ENCODE measurements at regions not wholly inside any gene's neighbourhood (a gene's known extent, or its start where the extent isn't known, plus 50 kb on each side); places are given as distances from the start of the nearest gene placed in this dataset.

DNA sequence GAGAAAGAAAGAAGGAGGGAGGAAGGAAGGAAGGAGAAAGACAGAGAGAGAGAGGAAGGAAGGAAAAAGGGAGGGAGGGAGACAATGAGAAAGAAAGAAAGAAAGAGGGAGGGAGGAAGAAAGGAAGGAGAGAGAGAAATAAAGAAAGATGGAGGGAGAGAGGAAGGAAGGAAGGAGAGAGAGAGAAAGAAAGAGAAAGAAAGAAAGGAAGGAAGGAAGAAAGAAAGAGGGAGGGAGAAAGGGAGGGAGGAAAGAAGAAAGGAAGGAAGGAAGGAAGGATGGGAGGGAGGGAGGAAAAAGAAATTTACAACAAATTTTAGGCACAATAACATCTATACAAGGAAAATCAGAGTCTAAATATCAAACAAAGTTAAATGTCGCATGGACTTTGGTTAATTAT is 332.6 kb upstream of the KLF6 start:
- TF ChIP-seq, protein P1, sequence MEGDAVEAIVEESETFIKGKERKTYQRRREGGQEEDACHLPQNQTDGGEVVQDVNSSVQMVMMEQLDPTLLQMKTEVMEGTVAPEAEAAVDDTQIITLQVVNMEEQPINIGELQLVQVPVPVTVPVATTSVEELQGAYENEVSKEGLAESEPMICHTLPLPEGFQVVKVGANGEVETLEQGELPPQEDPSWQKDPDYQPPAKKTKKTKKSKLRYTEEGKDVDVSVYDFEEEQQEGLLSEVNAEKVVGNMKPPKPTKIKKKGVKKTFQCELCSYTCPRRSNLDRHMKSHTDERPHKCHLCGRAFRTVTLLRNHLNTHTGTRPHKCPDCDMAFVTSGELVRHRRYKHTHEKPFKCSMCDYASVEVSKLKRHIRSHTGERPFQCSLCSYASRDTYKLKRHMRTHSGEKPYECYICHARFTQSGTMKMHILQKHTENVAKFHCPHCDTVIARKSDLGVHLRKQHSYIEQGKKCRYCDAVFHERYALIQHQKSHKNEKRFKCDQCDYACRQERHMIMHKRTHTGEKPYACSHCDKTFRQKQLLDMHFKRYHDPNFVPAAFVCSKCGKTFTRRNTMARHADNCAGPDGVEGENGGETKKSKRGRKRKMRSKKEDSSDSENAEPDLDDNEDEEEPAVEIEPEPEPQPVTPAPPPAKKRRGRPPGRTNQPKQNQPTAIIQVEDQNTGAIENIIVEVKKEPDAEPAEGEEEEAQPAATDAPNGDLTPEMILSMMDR (IDR thresholded peaks at IDR 0.05; ENCODE audit: low read depth, low read length): no peak
- H3K4me3 ChIP-seq (ENCODE audit: low read depth, low read length): no peak overlapping the region

- H3K4me3 ChIP-seq (ENCODE audit: low read depth, low read length): no peak overlapping the region
- TF ChIP-seq, protein P1 (IDR thresholded peaks at IDR 0.05; ENCODE audit: low read depth, low read length): no peak
These were observed 326.6 kb upstream of the KLF6 start for GRCh38 chr10:4111643-4112042.

DNA sequence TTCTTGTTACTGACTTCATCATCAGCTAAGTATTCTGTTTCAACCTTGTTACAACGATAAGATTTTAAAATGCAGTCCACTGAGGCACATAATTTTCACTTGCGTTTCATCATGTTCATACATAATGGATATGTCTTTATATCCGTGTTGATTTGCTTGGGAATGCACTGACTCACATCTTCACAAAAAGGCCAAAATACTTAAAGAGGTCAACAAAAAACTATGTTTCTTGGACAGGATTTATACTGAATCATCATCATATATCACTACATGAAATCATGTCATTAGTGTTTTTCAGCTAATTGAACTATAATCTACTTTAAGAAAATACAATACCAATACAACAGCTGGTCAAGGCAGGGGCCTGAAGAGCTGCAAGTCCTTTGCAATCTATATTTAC is 324.5 kb upstream of the KLF6 start:
- TF ChIP-seq, protein P1 (IDR thresholded peaks at IDR 0.05; ENCODE audit: low read depth, low read length): no peak
- H3K4me3 ChIP-seq (ENCODE audit: low read depth, low read length): no peak overlapping the region

DNA sequence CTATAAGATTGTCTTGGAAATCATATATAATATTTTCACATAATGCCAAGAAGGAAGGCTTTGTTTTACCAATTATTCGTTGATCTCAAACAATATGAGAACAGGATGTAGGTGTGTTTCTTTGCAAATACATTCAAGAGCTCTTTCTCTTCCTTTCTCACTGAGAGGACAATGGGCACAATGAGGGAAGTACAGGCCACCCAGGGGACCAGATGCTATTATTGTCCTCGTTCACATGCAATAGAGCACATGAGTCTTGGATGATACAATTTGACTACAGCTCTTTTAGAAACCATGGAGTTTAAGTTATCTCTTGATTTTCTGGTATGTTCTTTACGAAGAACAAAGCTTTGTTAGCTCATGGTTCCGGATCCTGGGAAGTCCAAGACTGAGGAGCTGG is 323.7 kb upstream of the KLF6 start:
- TF ChIP-seq, protein P1 (IDR thresholded peaks at IDR 0.05; ENCODE audit: low read depth, low read length): no peak
- no peak overlapping the region for H3K4me3 ChIP-seq (ENCODE audit: low read depth, low read length)

- H3K4me3 ChIP-seq (ENCODE audit: low read depth, low read length): no peak overlapping the region
- TF ChIP-seq, protein P1 (IDR thresholded peaks at IDR 0.05; ENCODE audit: low read depth, low read length): no peak
These were observed 322.4 kb upstream of the KLF6 start for GRCh38 chr10:4107285-4107851.

DNA sequence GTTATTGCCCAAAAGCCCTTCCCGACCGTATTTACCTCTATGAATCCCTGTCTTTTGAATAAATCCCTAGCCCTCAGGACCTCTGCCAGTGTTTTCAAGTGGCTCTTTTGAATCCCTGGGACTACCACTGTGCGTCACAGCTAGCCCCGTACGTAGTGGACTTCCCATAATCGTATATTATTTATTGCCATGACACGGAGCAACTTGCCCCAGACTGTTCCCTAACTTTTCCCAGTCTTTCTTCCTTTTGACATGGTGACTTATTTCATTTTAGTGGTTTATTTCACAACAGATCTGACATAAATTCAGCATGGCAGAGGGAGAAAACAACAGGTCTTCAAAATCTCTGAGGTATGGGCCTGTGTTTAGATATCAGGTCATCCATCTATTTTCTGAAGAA is 318.6 kb upstream of the KLF6 start:
- TF ChIP-seq, protein P1 (IDR thresholded peaks at IDR 0.05; ENCODE audit: low read depth, low read length): no peak

DNA sequence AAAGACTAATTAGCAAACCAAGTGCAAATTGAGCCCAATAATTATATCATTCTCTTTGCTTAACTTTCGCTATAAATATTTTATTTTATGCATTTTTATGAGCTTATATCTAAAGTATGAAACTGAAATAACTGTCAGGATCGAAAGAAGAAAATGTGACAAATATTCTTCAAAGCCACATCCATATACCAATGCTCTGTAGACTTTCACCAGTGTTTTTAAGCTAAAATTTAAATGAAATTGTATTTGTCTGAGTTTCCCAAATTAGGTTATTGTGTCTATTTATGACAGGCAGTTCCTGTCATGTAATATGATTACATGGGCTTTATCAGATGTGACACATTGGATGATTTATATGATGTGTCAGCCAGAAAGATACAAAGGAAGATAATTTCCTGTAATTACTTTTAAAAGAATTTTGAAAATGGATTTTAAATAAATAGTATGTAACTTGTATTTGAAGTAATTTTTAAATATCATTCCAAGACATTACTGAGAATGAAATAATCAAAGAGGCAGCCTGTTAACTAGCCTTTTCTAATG is 317.9 kb upstream of the KLF6 start:
- TF ChIP-seq, protein P1 (IDR thresholded peaks at IDR 0.05; ENCODE audit: low read depth, low read length): no peak
- no peak overlapping the region for H3K4me3 ChIP-seq (ENCODE audit: low read depth, low read length)

More for the DNA sequence above, 318.6 kb upstream of the KLF6 start:
- H3K4me3 ChIP-seq (ENCODE audit: low read depth, low read length): no peak overlapping the region
